GM12878 (cell line): ENCODE measurements at regions not wholly inside any gene's neighbourhood (a gene's known extent, or its start where the extent isn't known, plus 50 kb on each side); places are given as distances from the start of the nearest gene placed in this dataset.

Experiments
- ATAC-seq: fragments of 200-7000 bp; cut with Tn5 transposase; 3 replicates; pipeline ENCODE4 v1.9.1; 2020; ENCODE audit warnings: mild to moderate bottlenecking, moderate library complexity
- BruUV-seq: library from RNA; stranded (reverse); fragments of 400-500 nt; replicated peaks from 2 replicates; lab custom pipeline; 2021; lab: Mats Ljungman, UMichigan
- CTCF ChIA-PET: fragments of 300-600 bp; sonication (Branson Sonifier 250); formaldehyde crosslinking; extraction: SDS; loops from one replicate; lab custom pipeline; 2021; ENCODE audit warnings: inconsistent platforms; lab: Yijun Ruan, JAX
- POLR2A ChIA-PET: fragments of 350-600 bp; formaldehyde crosslinking; extraction: SDS; loops from one replicate; lab custom pipeline; 2021; ENCODE audit warnings: inconsistent platforms; lab: Charles Lee
- RAD21 ChIA-PET: fragments of 300-600 bp; sonication (Branson Sonifier 250); formaldehyde crosslinking; loops from one replicate; lab custom pipeline; 2023; ENCODE audit warnings: antibody characterized with exemption; ENCODE audit not compliant: unreplicated experiment; lab: Charles Lee
- SMC1A ChIA-PET: fragments of 300-600 bp; sonication (Branson Sonifier 250); formaldehyde crosslinking; loops from one replicate; lab custom pipeline; 2023; ENCODE audit not compliant: unreplicated experiment, uncharacterized antibody; lab: Charles Lee
- DNase-seq: peaks from one replicate; pipeline ENCODE4 v3.0.0-alpha.2; 2011; ENCODE audit warnings: low read depth, low spot score
- FAIRE-seq: peaks from 3 replicates; lab custom pipeline; 2011; peaks lifted over from hg19 to GRCh38; lab: Jason Lieb, UNC
- H2AFZ ChIP-seq: 2 replicates; pipeline ENCODE4 v1.6.0; 2011; ENCODE audit warnings: low read depth, low read length, control low read depth; ENCODE audit not compliant: control insufficient read depth
- H3K27ac ChIP-seq: 2 replicates; pipeline ENCODE4 v1.5.1; 2011; ENCODE audit warnings: control low read depth; ENCODE audit not compliant: control insufficient read depth, insufficient read depth
- H3K27me3 ChIP-seq, 2 experiments: replicated peaks in 1 of 2; 2 replicates each; pipeline versions ENCODE4 v1.6.0 to v1.6.1; 2011; ENCODE audit warnings: low read length in 1 of 2; ENCODE audit not compliant: control insufficient read depth in 2 of 2, insufficient read depth in 2 of 2
- H3K36me3 ChIP-seq, 2 experiments: 2 replicates each; pipeline ENCODE4 v1.5.1; 2011; ENCODE audit warnings: low read length in 1 of 2; ENCODE audit not compliant: control insufficient read depth in 2 of 2, insufficient read depth in 2 of 2
- H3K4me1 ChIP-seq: 2 replicates; pipeline ENCODE4 v1.6.1; 2011; ENCODE audit warnings: mild to moderate bottlenecking, low read length, moderate library complexity, mixed read lengths; ENCODE audit not compliant: control insufficient read depth, insufficient read depth
- H3K4me2 ChIP-seq: 2 replicates; pipeline ENCODE4 v1.6.0; 2011; ENCODE audit warnings: control low read depth; ENCODE audit not compliant: control insufficient read depth, insufficient read depth
- H3K4me3 ChIP-seq: fragments of 200-600 bp; sonication (generic); 2 replicates; pipeline ENCODE4 v1.5.1; 2016
- H3K79me2 ChIP-seq: 2 replicates; pipeline ENCODE4 v1.6.0; 2011; ENCODE audit warnings: low read length; ENCODE audit not compliant: control insufficient read depth, insufficient read depth
- H3K9ac ChIP-seq: 2 replicates; pipeline ENCODE4 v1.8.0; 2011; ENCODE audit warnings: low read length, control low read depth, mixed read lengths; ENCODE audit not compliant: control insufficient read depth, insufficient read depth
- H3K9me3 ChIP-seq: replicated peaks from 3 replicates; pipeline ENCODE4 v1.5.1; 2011; ENCODE audit warnings: mild to moderate bottlenecking, low read length; ENCODE audit not compliant: control insufficient read depth, insufficient read depth
- H4K20me1 ChIP-seq: 2 replicates; pipeline ENCODE4 v1.6.0; 2011; ENCODE audit not compliant: control insufficient read depth, insufficient read depth
- BACH1 ChIP-seq: fragments of 450-650 bp; IDR thresholded peaks from 2 replicates; pipeline ENCODE4 v1.6.1; 2017; ENCODE audit warnings: mild to moderate bottlenecking, borderline replicate concordance
- EZH2 ChIP-seq: IDR thresholded peaks from 2 replicates; pipeline ENCODE4 v1.6.1; 2012; ENCODE audit warnings: low read depth, mild to moderate bottlenecking, control low read depth, inconsistent platforms, low read length, borderline replicate concordance; ENCODE audit not compliant: control insufficient read depth
- IKZF1 ChIP-seq: fragments of 450-650 bp; conservative IDR thresholded peaks from 2 replicates; pipeline ENCODE4 v1.6.1; 2017; ENCODE audit warnings: antibody characterized with exemption, mild to moderate bottlenecking
- NFYB ChIP-seq: IDR thresholded peaks from 2 replicates; pipeline ENCODE4 v1.6.1; 2011; ENCODE audit warnings: low read depth, mild to moderate bottlenecking, low read length, improper control_type of control experiment, moderate library complexity; ENCODE audit not compliant: insufficient read depth
- NRF1 ChIP-seq: conservative IDR thresholded peaks from 2 replicates; pipeline ENCODE4 v1.6.1; 2011; ENCODE audit warnings: mild to moderate bottlenecking, low read depth, low read length, improper control_type of control experiment
- POLR2A ChIP-seq: IDR thresholded peaks from 2 replicates; pipeline ENCODE4 v1.6.1; 2011; ENCODE audit warnings: low read depth, mild to moderate bottlenecking, low read length
- RB1 ChIP-seq: fragments of 450-650 bp; formaldehyde crosslinking; IDR thresholded peaks from 2 replicates; pipeline ENCODE4 v1.6.1; 2017; ENCODE audit warnings: mild to moderate bottlenecking, borderline replicate concordance
- WGBS: methylation state at CpG from one replicate; pipeline ENCODE4 v1.1.6; 2016; ENCODE audit warnings: low lambda C conversion rate; ENCODE audit not compliant: insufficient replicate concordance, insufficient coverage; ENCODE audit errors: missing lambda C conversion rate; 5-methylcytosine and 5-hydroxymethylcytosine counted together
- in situ Hi-C: fragments of 300-500 bp; cut with MboI; formaldehyde crosslinking; loops from 9 replicates; pipeline ENCODE4 v1.14.3; 2018; ENCODE audit warnings: mixed read lengths
- intact Hi-C: fragments of 100-400 bp; cut with micrococcal nuclease; formaldehyde crosslinking; loops from one replicate; pipeline ENCODE4 v1.14.2; 2022; ENCODE audit not compliant: unreplicated experiment
- TF ChIP-seq, protein P1 (sequence below): fragments of 150-350 bp; IDR thresholded peaks from 2 replicates; pipeline ENCODE4 v1.6.1; 2016; ENCODE audit warnings: low read depth, low read length
- TF ChIP-seq, protein P2 (sequence below): fragments of 450-650 bp; IDR thresholded peaks from 2 replicates; pipeline ENCODE4 v1.6.1; 2017; ENCODE audit warnings: mild to moderate bottlenecking
- TF ChIP-seq, protein P3 (sequence below): fragments of 450-650 bp; IDR thresholded peaks from 2 replicates; pipeline ENCODE4 v1.6.1; 2017; ENCODE audit warnings: mild to moderate bottlenecking, low read depth, inconsistent platforms; ENCODE audit not compliant: poor library complexity, severe bottlenecking

DNA sequence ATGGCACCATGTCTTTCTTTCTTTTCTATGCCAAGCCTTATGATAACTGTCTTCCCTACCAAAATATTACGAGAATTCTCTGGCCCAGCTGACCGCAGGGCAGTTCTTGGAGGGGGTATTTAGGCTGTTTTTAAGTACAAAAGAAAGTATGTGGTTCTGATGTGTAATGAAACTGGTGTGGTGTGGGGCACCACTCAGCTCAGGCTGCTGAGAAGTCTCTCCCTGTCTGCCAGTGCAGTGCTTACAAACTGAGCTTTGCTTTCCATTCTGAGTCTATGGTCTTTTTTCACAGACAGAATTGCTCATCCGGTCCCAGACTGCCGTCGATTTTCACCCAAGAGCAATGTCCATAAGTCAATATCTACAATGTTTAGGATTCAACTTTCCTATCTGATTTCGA is 847.6 kb downstream of the NTRK3 start:
- Histone ChIP-seq H3K4me3 (no peak overlapping the region), H3K4me1 (no peaks in the 10 kb centered on the region), H3K9me3 (no peaks in the 10 kb centered on the region), H3K27me3 (no peaks in the 10 kb centered on the region), H3K9ac (no peak overlapping the region), H2AFZ (no peak overlapping the region), H3K27ac (no peak overlapping the region), H3K36me3 (no peaks in the 10 kb centered on the region), H3K79me2 (no peaks in the 10 kb centered on the region), H3K4me2 (no peak overlapping the region), H4K20me1 (no peaks in the 10 kb centered on the region)
- intact Hi-C loops (no loop called here), in situ Hi-C loops (no loop called here)
- DNase-seq = no peak
- no peak for ATAC-seq
- TF ChIP-seq, protein P1, sequence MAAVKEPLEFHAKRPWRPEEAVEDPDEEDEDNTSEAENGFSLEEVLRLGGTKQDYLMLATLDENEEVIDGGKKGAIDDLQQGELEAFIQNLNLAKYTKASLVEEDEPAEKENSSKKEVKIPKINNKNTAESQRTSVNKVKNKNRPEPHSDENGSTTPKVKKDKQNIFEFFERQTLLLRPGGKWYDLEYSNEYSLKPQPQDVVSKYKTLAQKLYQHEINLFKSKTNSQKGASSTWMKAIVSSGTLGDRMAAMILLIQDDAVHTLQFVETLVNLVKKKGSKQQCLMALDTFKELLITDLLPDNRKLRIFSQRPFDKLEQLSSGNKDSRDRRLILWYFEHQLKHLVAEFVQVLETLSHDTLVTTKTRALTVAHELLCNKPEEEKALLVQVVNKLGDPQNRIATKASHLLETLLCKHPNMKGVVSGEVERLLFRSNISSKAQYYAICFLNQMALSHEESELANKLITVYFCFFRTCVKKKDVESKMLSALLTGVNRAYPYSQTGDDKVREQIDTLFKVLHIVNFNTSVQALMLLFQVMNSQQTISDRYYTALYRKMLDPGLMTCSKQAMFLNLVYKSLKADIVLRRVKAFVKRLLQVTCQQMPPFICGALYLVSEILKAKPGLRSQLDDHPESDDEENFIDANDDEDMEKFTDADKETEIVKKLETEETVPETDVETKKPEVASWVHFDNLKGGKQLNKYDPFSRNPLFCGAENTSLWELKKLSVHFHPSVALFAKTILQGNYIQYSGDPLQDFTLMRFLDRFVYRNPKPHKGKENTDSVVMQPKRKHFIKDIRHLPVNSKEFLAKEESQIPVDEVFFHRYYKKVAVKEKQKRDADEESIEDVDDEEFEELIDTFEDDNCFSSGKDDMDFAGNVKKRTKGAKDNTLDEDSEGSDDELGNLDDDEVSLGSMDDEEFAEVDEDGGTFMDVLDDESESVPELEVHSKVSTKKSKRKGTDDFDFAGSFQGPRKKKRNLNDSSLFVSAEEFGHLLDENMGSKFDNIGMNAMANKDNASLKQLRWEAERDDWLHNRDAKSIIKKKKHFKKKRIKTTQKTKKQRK = no peak
- TF ChIP-seq RB1 (no peak), NFYB (no peak)
- FAIRE-seq = no peak
- WGBS = 31% methylated on average over 6 of the region's 6 CpGs
- POLR2A ChIA-PET = no interaction called here
- SMC1A ChIA-PET = no interaction called here
- CTCF ChIA-PET = interaction anchor here (1.6 kb wide), 1 partner anchor 89 kb away, joined by 3 read pairs; no protein-coding TSS in a partner anchor
- RAD21 ChIA-PET = no interaction called here
- BruUV-seq = no TSS peak

DNA sequence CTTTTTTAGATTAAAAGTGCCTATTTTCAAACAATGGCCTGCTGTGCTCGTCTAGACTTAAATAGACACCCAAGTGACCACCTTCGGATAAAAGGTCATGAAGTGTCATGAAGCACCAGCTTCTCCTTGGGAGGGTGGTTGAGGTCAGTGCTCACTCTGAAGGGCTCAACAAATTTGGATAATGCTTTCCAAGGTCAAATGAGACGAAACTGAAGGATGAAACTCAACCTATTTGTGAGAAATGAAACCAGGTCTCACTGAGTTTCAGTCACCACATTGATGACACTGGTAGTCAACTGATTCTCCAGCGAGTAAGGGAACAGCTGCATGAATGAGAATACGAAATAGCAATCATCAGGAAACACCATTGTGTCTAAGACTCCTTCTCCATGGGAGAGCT is 852.6 kb downstream of the NTRK3 start:
- 16% methylated on average over 5 of the region's 5 CpGs for WGBS
- Histone ChIP-seq H3K9ac (no peak overlapping the region), H2AFZ (no peak overlapping the region), H3K4me2 (no peak overlapping the region), H3K27ac (no peak overlapping the region), H4K20me1 (no peaks in the 10 kb centered on the region), H3K36me3 (no peaks in the 10 kb centered on the region), H3K4me3 (no peak overlapping the region), H3K79me2 (no peaks in the 10 kb centered on the region), H3K9me3 (no peaks in the 10 kb centered on the region), H3K27me3 (no peaks in the 10 kb centered on the region), H3K4me1 (no peaks in the 10 kb centered on the region)
- in situ Hi-C loops (no loop called here), intact Hi-C loops (no loop called here)
- BruUV-seq = no TSS peak
- no peak for ATAC-seq
- SMC1A ChIA-PET = no interaction called here
- RAD21 ChIA-PET = no interaction called here
- CTCF ChIA-PET = no interaction called here
- POLR2A ChIA-PET = no interaction called here
- DNase-seq = no peak
- FAIRE-seq = no peak
- TF ChIP-seq POLR2A = no peak
- TF ChIP-seq BACH1 = no peak
- no peak for TF ChIP-seq NRF1
- TF ChIP-seq, protein P2, sequence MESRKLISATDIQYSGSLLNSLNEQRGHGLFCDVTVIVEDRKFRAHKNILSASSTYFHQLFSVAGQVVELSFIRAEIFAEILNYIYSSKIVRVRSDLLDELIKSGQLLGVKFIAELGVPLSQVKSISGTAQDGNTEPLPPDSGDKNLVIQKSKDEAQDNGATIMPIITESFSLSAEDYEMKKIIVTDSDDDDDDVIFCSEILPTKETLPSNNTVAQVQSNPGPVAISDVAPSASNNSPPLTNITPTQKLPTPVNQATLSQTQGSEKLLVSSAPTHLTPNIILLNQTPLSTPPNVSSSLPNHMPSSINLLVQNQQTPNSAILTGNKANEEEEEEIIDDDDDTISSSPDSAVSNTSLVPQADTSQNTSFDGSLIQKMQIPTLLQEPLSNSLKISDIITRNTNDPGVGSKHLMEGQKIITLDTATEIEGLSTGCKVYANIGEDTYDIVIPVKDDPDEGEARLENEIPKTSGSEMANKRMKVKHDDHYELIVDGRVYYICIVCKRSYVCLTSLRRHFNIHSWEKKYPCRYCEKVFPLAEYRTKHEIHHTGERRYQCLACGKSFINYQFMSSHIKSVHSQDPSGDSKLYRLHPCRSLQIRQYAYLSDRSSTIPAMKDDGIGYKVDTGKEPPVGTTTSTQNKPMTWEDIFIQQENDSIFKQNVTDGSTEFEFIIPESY = no peak
- no peak for TF ChIP-seq EZH2
- TF ChIP-seq IKZF1 = no peak
- TF ChIP-seq, protein P3, sequence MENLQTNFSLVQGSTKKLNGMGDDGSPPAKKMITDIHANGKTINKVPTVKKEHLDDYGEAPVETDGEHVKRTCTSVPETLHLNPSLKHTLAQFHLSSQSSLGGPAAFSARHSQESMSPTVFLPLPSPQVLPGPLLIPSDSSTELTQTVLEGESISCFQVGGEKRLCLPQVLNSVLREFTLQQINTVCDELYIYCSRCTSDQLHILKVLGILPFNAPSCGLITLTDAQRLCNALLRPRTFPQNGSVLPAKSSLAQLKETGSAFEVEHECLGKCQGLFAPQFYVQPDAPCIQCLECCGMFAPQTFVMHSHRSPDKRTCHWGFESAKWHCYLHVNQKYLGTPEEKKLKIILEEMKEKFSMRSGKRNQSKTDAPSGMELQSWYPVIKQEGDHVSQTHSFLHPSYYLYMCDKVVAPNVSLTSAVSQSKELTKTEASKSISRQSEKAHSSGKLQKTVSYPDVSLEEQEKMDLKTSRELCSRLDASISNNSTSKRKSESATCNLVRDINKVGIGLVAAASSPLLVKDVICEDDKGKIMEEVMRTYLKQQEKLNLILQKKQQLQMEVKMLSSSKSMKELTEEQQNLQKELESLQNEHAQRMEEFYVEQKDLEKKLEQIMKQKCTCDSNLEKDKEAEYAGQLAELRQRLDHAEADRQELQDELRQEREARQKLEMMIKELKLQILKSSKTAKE = no peak
